SK-N-SH (cell line): ENCODE measurements at regions not wholly inside any gene's neighbourhood (a gene's known extent, or its start where the extent isn't known, plus 50 kb on each side); places are given as distances from the start of the nearest gene placed in this dataset.

ENCODE experiments used
- CTCF ChIA-PET: fragments of 300-600, 350-600 bp; formaldehyde crosslinking; extraction: SDS; loops from one replicate; lab custom pipeline; 2021; lab: Yijun Ruan, JAX
- POLR2A ChIA-PET: fragments of 350-600 bp; sonication (Branson Sonifier 250); formaldehyde crosslinking; extraction: SDS; loops from one replicate; lab custom pipeline; 2020; ENCODE audit warnings: antibody characterized with exemption, inconsistent platforms; lab: Yijun Ruan, JAX
- DNase-seq: peaks from one replicate; pipeline ENCODE4 v3.0.0; 2012
- H2AFZ ChIP-seq: fragments of 200-600 bp; sonication (generic); 2 replicates; pipeline ENCODE4 v1.8.1; 2016; ENCODE audit warnings: antibody characterized with exemption, mild to moderate bottlenecking, low read depth
- H3F3A ChIP-seq: fragments of 200-600 bp; sonication (generic); replicated peaks from 2 replicates; pipeline ENCODE3; 2016; ENCODE audit warnings: antibody characterized with exemption, mild to moderate bottlenecking; ENCODE audit not compliant: insufficient read depth
- H3K27ac ChIP-seq, 2 experiments: fragments of 200-500 bp in 1 of 2; fragments of 200-600 bp in 1 of 2; sonication (Bioruptor generic) in 1 of 2; sonication (generic), shearing (Covaris generic) in 1 of 2; 2 replicates each; pipeline versions ENCODE4 v1.5.1 to v1.6.1; 2014 to 2016; ENCODE audit warnings: low read depth in 2 of 2, inconsistent platforms in 1 of 2, low read length in 1 of 2, mild to moderate bottlenecking in 1 of 2, mixed read lengths in 1 of 2
- H3K27me3 ChIP-seq: fragments of 200-600 bp; sonication (generic), shearing (Covaris generic); 2 replicates; pipeline ENCODE4 v1.6.1; 2016; ENCODE audit warnings: mixed run types; ENCODE audit not compliant: insufficient read depth
- H3K36me3 ChIP-seq, 2 experiments: fragments of 200-500 bp in 1 of 2; fragments of 200-600 bp in 1 of 2; sonication (Bioruptor generic) in 1 of 2; sonication (generic) in 1 of 2; replicated peaks in 1 of 2; 2 replicates each; pipeline versions ENCODE3 to v1.5.1; 2014 to 2016; ENCODE audit warnings: low read length in 1 of 2, mild to moderate bottlenecking in 1 of 2; ENCODE audit not compliant: insufficient read depth in 2 of 2, control insufficient read depth in 1 of 2
- H3K4me1 ChIP-seq, 2 experiments: fragments of 200-500 bp in 1 of 2; fragments of 200-600 bp in 1 of 2; sonication (Bioruptor generic) in 1 of 2; sonication (generic), shearing (Covaris generic) in 1 of 2; 2 replicates each; pipeline versions ENCODE4 v1.5.1 to v1.6.1; 2014 to 2016; ENCODE audit warnings: low read depth in 1 of 2, low read length in 1 of 2, mixed run types in 1 of 2; ENCODE audit not compliant: insufficient read depth in 2 of 2, control insufficient read depth in 1 of 2
- H3K4me2 ChIP-seq: fragments of 200-600 bp; sonication (generic), shearing (Covaris generic); 2 replicates; pipeline ENCODE4 v1.6.1; 2017; ENCODE audit warnings: mixed run types
- H3K4me3 ChIP-seq, 2 experiments: fragments of 200-500 bp in 1 of 2; fragments of 200-600 bp in 1 of 2; sonication (Bioruptor generic) in 1 of 2; sonication (generic), shearing (Covaris generic) in 1 of 2; 2 replicates each; pipeline versions ENCODE4 v1.5.1 to v1.8.1; 2014 to 2016; ENCODE audit warnings: low read depth in 2 of 2, inconsistent platforms in 1 of 2, low read length in 1 of 2, mild to moderate bottlenecking in 1 of 2, mixed read lengths in 1 of 2, moderate library complexity in 1 of 2
- H3K79me2 ChIP-seq: fragments of 200-600 bp; sonication (generic); 2 replicates; pipeline ENCODE4 v1.8.1; 2017; ENCODE audit warnings: mild to moderate bottlenecking; ENCODE audit not compliant: insufficient read depth
- H3K9ac ChIP-seq: fragments of 200-600 bp; sonication (generic); 2 replicates; pipeline ENCODE4 v1.6.1; 2017; ENCODE audit warnings: mixed run types
- H3K9me2 ChIP-seq: fragments of 200-600 bp; sonication (generic); 2 replicates; pipeline ENCODE4 v1.6.1; 2017; ENCODE audit warnings: mixed run types
- H3K9me3 ChIP-seq: fragments of 200-600 bp; sonication (generic); 2 replicates; pipeline ENCODE4 v1.6.1; 2017; ENCODE audit warnings: mixed run types, mild to moderate bottlenecking, moderate library complexity
- H4K20me1 ChIP-seq: fragments of 200-600 bp; sonication (generic); 2 replicates; pipeline ENCODE4 v1.6.1; 2017; ENCODE audit warnings: mild to moderate bottlenecking, mixed run types; ENCODE audit not compliant: insufficient read depth
- CHD2 ChIP-seq: fragments of 150-350 bp; IDR thresholded peaks from 2 replicates; pipeline ENCODE4 v1.6.1; 2018; ENCODE audit warnings: low read length; ENCODE audit not compliant: partially characterized antibody
- ELF1 ChIP-seq: IDR thresholded peaks from 2 replicates; pipeline ENCODE4 v1.4.0; 2012
- EZH2phosphoT487 ChIP-seq: fragments of 200-600 bp; sonication (generic); IDR thresholded peaks from 2 replicates; pipeline ENCODE4 v1.6.1; 2017; ENCODE audit warnings: low read depth, mixed run types, mild to moderate bottlenecking, antibody characterized with exemption, moderate library complexity, borderline replicate concordance
- FOXM1 ChIP-seq: IDR thresholded peaks from 2 replicates; pipeline ENCODE4 v1.4.0; 2012; ENCODE audit warnings: low read depth, mild to moderate bottlenecking
- GABPA ChIP-seq: IDR thresholded peaks from 2 replicates; pipeline ENCODE4 v1.4.0; 2012; ENCODE audit warnings: low read depth, mild to moderate bottlenecking
- JUND ChIP-seq: IDR thresholded peaks from 2 replicates; pipeline ENCODE4 v1.4.0; 2012
- MEF2A ChIP-seq: IDR thresholded peaks from 2 replicates; pipeline ENCODE4 v1.4.0; 2012; ENCODE audit warnings: low read depth, borderline replicate concordance
- MXI1 ChIP-seq: IDR thresholded peaks from 2 replicates; pipeline ENCODE4 v1.6.1; 2012; ENCODE audit warnings: mild to moderate bottlenecking, low read depth, low read length, improper control_type of control experiment
- NRF1 ChIP-seq: IDR thresholded peaks from 2 replicates; pipeline ENCODE4 v1.6.1; 2012; ENCODE audit warnings: low read depth, mild to moderate bottlenecking, low read length
- POLR2AphosphoS5 ChIP-seq: IDR thresholded peaks from 2 replicates; pipeline ENCODE4 v1.6.1; 2012; ENCODE audit warnings: low read depth, low read length
- RCOR1 ChIP-seq: fragments of 150-350 bp; IDR thresholded peaks from 2 replicates; pipeline ENCODE4 v1.6.1; 2017; ENCODE audit warnings: antibody characterized with exemption, low read length
- RFX5 ChIP-seq: IDR thresholded peaks from 2 replicates; pipeline ENCODE4 v1.6.1; 2012; ENCODE audit warnings: mild to moderate bottlenecking, improper control_type of control experiment, low read length
- RXRA ChIP-seq: IDR thresholded peaks from 2 replicates; pipeline ENCODE4 v1.4.0; 2012; ENCODE audit warnings: low read depth, mild to moderate bottlenecking, borderline replicate concordance
- SIN3A ChIP-seq: IDR thresholded peaks from 2 replicates; pipeline ENCODE4 v1.6.1; 2012; ENCODE audit warnings: low read depth, mild to moderate bottlenecking, low read length, moderate library complexity, borderline replicate concordance
- SMC3 ChIP-seq: IDR thresholded peaks from 2 replicates; pipeline ENCODE4 v1.6.1; 2012; ENCODE audit warnings: low read depth, low read length, improper control_type of control experiment
- TAF1 ChIP-seq: IDR thresholded peaks from 2 replicates; pipeline ENCODE4 v1.6.1; 2012; ENCODE audit warnings: low read depth, mild to moderate bottlenecking, low read length, moderate library complexity, borderline replicate concordance
- TEAD4 ChIP-seq: IDR thresholded peaks from 2 replicates; pipeline ENCODE4 v1.4.0; 2012; ENCODE audit warnings: mild to moderate bottlenecking, borderline replicate concordance; ENCODE audit not compliant: insufficient read depth
- WGBS: methylation state at CpG from one replicate; pipeline ENCODE4 v1.1.6; 2017; ENCODE audit warnings: low lambda C conversion rate; 5-methylcytosine and 5-hydroxymethylcytosine counted together
- TF ChIP-seq, protein P1 (sequence below): fragments of 150-350 bp; IDR thresholded peaks from 2 replicates; pipeline ENCODE4 v1.6.1; 2016; ENCODE audit warnings: mild to moderate bottlenecking, low read depth, low read length
- TF ChIP-seq, protein P2 (sequence below): IDR thresholded peaks from 2 replicates; pipeline ENCODE4; 2012
- TF ChIP-seq, protein P3 (sequence below): IDR thresholded peaks from 2 replicates; pipeline ENCODE4 v1.4.0; 2012; ENCODE audit warnings: low read depth
- TF ChIP-seq, protein P4 (sequence below): IDR thresholded peaks from 2 replicates; pipeline ENCODE4 v1.4.0; 2012; ENCODE audit warnings: low read depth, borderline replicate concordance

DNA sequence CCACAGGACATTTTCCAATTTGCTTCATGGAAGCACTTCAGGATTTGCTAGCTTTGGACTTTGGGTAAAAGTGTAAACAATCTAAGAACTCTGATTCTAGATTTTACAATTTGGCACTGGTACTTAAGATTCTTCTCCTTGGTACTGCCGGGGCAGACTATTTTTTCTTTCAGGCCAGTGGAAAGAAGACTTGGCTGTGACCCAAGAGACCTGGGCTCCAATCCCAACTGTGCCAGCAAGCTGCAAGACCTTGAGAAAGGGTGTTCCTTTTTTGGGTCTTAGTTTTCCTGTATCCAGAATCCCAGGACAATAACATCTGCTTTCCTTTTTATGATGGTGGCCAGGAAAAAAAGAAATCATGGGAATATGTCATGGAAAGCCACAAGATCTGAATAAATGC lies 148.1 kb upstream of the CRY1 start:
- no peak overlapping the region for H3K9ac ChIP-seq
- H3K9me3 ChIP-seq, result no peaks in the 10 kb centered on the region
- no peaks in the 10 kb centered on the region for H3K9me2 ChIP-seq
- H3K27me3 ChIP-seq, result no peaks in the 10 kb centered on the region; the same call in 1 of the 2 replicates
- H3K27ac ChIP-seq, result no peak overlapping the region
- no peaks in the 10 kb centered on the region for H3K79me2 ChIP-seq
- H4K20me1 ChIP-seq, result no peaks in the 10 kb centered on the region
- ChIA-PET POLR2A (no interaction called here), CTCF (no interaction called here)
- DNase-seq, result no peak
- no peaks in the 10 kb centered on the region; a peak in 1 of 4 replicates for H3K4me1 ChIP-seq
- H3F3A ChIP-seq, result no peaks in the 10 kb centered on the region
- 50% methylated on average over 1 of the region's 1 CpG for WGBS
- no peaks in the 10 kb centered on the region for H3K36me3 ChIP-seq
- no peak overlapping the region for H3K4me3 ChIP-seq
- TF ChIP-seq RFX5, result no peak
- TF ChIP-seq, protein P1, sequence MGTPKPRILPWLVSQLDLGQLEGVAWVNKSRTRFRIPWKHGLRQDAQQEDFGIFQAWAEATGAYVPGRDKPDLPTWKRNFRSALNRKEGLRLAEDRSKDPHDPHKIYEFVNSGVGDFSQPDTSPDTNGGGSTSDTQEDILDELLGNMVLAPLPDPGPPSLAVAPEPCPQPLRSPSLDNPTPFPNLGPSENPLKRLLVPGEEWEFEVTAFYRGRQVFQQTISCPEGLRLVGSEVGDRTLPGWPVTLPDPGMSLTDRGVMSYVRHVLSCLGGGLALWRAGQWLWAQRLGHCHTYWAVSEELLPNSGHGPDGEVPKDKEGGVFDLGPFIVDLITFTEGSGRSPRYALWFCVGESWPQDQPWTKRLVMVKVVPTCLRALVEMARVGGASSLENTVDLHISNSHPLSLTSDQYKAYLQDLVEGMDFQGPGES, result no peak
- TF ChIP-seq TAF1, result no peak
- no peak for TF ChIP-seq RXRA
- TF ChIP-seq, protein P2, sequence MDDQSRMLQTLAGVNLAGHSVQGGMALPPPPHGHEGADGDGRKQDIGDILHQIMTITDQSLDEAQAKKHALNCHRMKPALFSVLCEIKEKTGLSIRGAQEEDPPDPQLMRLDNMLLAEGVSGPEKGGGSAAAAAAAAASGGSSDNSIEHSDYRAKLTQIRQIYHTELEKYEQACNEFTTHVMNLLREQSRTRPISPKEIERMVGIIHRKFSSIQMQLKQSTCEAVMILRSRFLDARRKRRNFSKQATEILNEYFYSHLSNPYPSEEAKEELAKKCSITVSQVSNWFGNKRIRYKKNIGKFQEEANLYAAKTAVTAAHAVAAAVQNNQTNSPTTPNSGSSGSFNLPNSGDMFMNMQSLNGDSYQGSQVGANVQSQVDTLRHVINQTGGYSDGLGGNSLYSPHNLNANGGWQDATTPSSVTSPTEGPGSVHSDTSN, result no peak
- no peak overlapping the region for H2AFZ ChIP-seq
- no peak overlapping the region for H3K4me2 ChIP-seq

DNA sequence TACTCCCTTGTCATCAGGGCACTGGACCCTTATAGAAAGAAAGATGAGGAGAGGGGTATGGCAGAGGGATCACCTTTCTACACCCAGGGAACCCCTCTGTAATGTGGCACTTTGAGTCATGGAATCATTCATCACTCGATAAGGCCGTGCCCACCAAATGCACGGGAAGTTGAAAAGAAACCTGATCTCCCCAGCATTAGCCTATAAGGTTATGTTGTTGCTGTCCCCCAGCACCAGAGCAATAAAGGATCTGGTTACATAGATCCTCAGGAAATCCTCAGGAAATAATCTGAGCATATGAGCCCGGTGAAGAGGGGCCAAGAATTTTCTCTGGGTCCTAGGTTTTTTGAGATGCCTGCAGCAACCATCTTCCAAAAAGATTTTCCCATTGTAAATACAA lies 148.8 kb upstream of the CRY1 start:
- DNase-seq, result no peak
- Histone ChIP-seq H3K9me3 (no peaks in the 10 kb centered on the region), H3K4me1 (no peaks in the 10 kb centered on the region; a peak in 1 of 4 replicates), H3K79me2 (no peaks in the 10 kb centered on the region), H3K36me3 (no peaks in the 10 kb centered on the region), H4K20me1 (no peaks in the 10 kb centered on the region), H2AFZ (no peak overlapping the region), H3K9me2 (no peaks in the 10 kb centered on the region), H3K27ac (no peak overlapping the region), H3K4me3 (no peak overlapping the region), H3K4me2 (no peak overlapping the region), H3K9ac (no peak overlapping the region), H3K27me3 (no peaks in the 10 kb centered on the region; the same call in 1 of the 2 replicates), H3F3A (no peaks in the 10 kb centered on the region)
- ChIA-PET CTCF (no interaction called here), POLR2A (no interaction called here)
- 27% methylated on average over 4 of the region's 4 CpGs for WGBS
- TF ChIP-seq, protein P3, sequence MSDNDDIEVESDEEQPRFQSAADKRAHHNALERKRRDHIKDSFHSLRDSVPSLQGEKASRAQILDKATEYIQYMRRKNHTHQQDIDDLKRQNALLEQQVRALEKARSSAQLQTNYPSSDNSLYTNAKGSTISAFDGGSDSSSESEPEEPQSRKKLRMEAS, result no peak
- TF ChIP-seq JUND (no peak), RCOR1 (no peak), SIN3A (no peak), GABPA (no peak), MXI1 (no peak), RXRA (no peak), EZH2phosphoT487 (no peak), FOXM1 (no peak), POLR2AphosphoS5 (no peak), CHD2 (no peak), TEAD4 (no peak), NRF1 (no peak), SMC3 (no peak), MEF2A (no peak), ELF1 (no peak)
- TF ChIP-seq, protein P2, result no peak
- TF ChIP-seq, protein P4, sequence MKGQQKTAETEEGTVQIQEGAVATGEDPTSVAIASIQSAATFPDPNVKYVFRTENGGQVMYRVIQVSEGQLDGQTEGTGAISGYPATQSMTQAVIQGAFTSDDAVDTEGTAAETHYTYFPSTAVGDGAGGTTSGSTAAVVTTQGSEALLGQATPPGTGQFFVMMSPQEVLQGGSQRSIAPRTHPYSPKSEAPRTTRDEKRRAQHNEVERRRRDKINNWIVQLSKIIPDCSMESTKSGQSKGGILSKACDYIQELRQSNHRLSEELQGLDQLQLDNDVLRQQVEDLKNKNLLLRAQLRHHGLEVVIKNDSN, result no peak
